ENCODE measurements at regions not wholly inside any gene's neighbourhood (a gene's known extent, or its start where the extent isn't known, plus 50 kb on each side); places are given as distances from the start of the nearest gene placed in this dataset.

DNA sequence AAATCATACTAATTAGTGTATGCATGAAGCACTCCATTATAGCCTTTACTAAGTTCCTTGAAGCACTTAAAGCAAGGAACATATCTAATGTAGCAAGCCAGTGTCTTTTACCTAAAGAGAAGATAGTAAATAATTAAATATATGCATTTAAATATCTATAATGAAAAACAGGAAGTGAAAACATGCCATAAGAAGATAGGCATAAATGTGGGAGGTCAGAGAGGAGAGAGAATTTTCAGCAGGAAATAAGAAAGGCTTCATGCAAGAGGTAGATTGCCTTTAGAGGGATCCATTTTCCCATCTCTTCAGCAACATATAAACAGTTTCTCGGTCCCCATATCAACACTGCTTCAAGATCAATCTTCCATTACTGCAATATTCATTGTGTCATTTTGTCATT, 599.8 kb downstream of the FRK start:
- no peaks in the 10 kb centered on the region for H3K9me3 ChIP-seq (ENCODE audit: low read depth)
- H3K79me2 ChIP-seq (ENCODE audit: low read depth): no peaks in the 10 kb centered on the region
- H3K4me3 ChIP-seq: no peak overlapping the region
- no peaks in the 10 kb centered on the region for H3K4me1 ChIP-seq
- no peaks in the 10 kb centered on the region for H3K27me3 Mint-ChIP-seq (ENCODE audit: insufficient read depth, low read depth)
- no peaks in the 10 kb centered on the region for H3F3A ChIP-seq (ENCODE audit: low read depth)
- no peak for DNase-seq (ENCODE audit: low spot score)
- H3K9me3 Mint-ChIP-seq: no peaks in the 10 kb centered on the region
- no peak overlapping the region for H3K9ac ChIP-seq
- H3K4me1 Mint-ChIP-seq: no peaks in the 10 kb centered on the region
- no peak overlapping the region for H3K4me3 Mint-ChIP-seq
- no peak overlapping the region for H2AFZ ChIP-seq (replicated peaks)
- H3K36me3 Mint-ChIP-seq: no peaks in the 10 kb centered on the region
- no peaks in the 10 kb centered on the region for H4K20me1 ChIP-seq (ENCODE audit: low read depth)
- TF ChIP-seq EZH2 (IDR thresholded peaks at IDR 0.05): no peak
- no peak for TF ChIP-seq EZH2phosphoT487 (IDR thresholded peaks at IDR 0.05)
- TF ChIP-seq, protein P1, sequence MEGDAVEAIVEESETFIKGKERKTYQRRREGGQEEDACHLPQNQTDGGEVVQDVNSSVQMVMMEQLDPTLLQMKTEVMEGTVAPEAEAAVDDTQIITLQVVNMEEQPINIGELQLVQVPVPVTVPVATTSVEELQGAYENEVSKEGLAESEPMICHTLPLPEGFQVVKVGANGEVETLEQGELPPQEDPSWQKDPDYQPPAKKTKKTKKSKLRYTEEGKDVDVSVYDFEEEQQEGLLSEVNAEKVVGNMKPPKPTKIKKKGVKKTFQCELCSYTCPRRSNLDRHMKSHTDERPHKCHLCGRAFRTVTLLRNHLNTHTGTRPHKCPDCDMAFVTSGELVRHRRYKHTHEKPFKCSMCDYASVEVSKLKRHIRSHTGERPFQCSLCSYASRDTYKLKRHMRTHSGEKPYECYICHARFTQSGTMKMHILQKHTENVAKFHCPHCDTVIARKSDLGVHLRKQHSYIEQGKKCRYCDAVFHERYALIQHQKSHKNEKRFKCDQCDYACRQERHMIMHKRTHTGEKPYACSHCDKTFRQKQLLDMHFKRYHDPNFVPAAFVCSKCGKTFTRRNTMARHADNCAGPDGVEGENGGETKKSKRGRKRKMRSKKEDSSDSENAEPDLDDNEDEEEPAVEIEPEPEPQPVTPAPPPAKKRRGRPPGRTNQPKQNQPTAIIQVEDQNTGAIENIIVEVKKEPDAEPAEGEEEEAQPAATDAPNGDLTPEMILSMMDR (IDR thresholded peaks at IDR 0.05): no peak
- H3K4me2 ChIP-seq: no peak overlapping the region
- no peak overlapping the region for H3K27ac Mint-ChIP-seq
- no peaks in the 10 kb centered on the region for H3K27me3 ChIP-seq
- no peaks in the 10 kb centered on the region for H3K36me3 ChIP-seq
- H3K27ac ChIP-seq: no peak overlapping the region

DNA sequence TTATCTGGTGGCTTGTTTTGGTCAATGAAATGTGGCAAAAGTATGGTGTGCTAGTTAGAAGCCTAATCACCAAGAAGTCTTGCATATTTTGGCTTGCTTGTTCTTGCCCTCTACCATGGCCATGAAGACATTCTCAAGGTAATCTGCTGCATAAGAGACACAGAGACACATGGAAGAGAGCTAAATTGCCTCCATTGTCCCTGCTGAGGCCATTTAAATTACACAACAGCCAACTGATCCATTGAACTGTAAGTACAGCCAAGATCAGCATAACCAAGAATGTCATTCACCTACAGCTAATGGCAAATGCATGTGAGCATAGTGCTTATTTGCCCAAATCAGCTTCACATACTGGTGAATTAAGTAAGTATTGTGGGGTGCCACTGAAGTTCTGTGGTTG, 603.8 kb downstream of the FRK start:
- no peak overlapping the region for H3K4me3 ChIP-seq
- Mint-ChIP-seq H3K4me3 (no peak overlapping the region), H3K9me3 (no peaks in the 10 kb centered on the region), H3K36me3 (no peaks in the 10 kb centered on the region), H3K27me3 (ENCODE audit: insufficient read depth, low read depth) (no peaks in the 10 kb centered on the region), H3K4me1 (no peaks in the 10 kb centered on the region), H3K27ac (no peak overlapping the region)
- H3K9ac ChIP-seq: no peak overlapping the region
- TF ChIP-seq EZH2phosphoT487 (IDR thresholded peaks at IDR 0.05): no peak
- TF ChIP-seq EZH2 (IDR thresholded peaks at IDR 0.05): no peak
- TF ChIP-seq, protein P1 (IDR thresholded peaks at IDR 0.05): no peak
- H3K36me3 ChIP-seq: no peaks in the 10 kb centered on the region
- H3K4me1 ChIP-seq: no peaks in the 10 kb centered on the region
- H3K27ac ChIP-seq: no peak overlapping the region
- H3K9me3 ChIP-seq (ENCODE audit: low read depth): no peaks in the 10 kb centered on the region
- DNase-seq (ENCODE audit: low spot score): no peak
- H4K20me1 ChIP-seq (ENCODE audit: low read depth): no peaks in the 10 kb centered on the region
- no peaks in the 10 kb centered on the region for H3F3A ChIP-seq (ENCODE audit: low read depth)
- H3K27me3 ChIP-seq: no peaks in the 10 kb centered on the region
- H3K79me2 ChIP-seq (ENCODE audit: low read depth): no peaks in the 10 kb centered on the region
- no peak overlapping the region for H2AFZ ChIP-seq (replicated peaks)
- H3K4me2 ChIP-seq: no peak overlapping the region

DNA sequence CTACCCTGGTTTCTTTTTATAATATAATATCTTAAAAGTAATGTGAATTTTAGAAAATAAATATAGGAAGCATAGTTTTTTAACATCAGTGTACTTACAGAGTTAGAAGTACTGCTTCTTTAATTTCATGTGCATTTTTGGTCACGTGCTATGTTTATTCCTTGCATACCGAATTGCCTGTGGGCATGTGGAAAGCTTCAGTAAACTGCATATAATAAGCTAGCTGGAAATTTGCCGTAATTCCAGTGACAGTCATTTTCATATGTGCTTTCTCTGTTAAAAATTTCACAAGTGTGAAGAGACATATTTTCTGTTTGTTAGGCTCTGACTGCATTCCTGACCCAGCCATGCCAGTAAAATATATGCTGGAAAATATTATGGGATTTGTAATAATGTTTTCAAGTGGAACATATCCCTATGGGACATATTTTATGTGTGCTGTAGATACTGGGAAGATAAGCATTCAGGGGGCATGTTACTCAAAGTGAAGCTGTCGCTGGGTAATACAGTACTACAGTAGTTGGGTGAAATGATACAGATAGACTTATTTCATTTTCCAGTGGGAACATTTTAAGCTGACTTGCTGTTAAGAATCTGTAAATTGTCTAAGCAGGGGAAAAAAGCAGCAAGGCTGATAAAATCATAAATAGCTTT, 616.7 kb downstream of the FRK start:
- Histone ChIP-seq H3F3A (ENCODE audit: low read depth) (no peaks in the 10 kb centered on the region), H3K9me3 (ENCODE audit: low read depth) (no peaks in the 10 kb centered on the region), H3K79me2 (ENCODE audit: low read depth) (no peaks in the 10 kb centered on the region), H3K4me2 (no peak overlapping the region), H3K36me3 (no peaks in the 10 kb centered on the region), H3K4me1 (no peaks in the 10 kb centered on the region), H3K27me3 (no peaks in the 10 kb centered on the region), H3K27ac (no peak overlapping the region), H3K4me3 (no peak overlapping the region), H3K9ac (no peak overlapping the region), H2AFZ (replicated peaks) (no peak overlapping the region), H4K20me1 (ENCODE audit: low read depth) (no peaks in the 10 kb centered on the region)
- H3K36me3 Mint-ChIP-seq: no peaks in the 10 kb centered on the region
- H3K9me3 Mint-ChIP-seq: no peaks in the 10 kb centered on the region
- DNase-seq (ENCODE audit: low spot score): no peak
- H3K27me3 Mint-ChIP-seq (ENCODE audit: insufficient read depth, low read depth): no peaks in the 10 kb centered on the region
- no peak overlapping the region for H3K27ac Mint-ChIP-seq
- TF ChIP-seq EZH2phosphoT487 (IDR thresholded peaks at IDR 0.05): no peak
- TF ChIP-seq, protein P1 (IDR thresholded peaks at IDR 0.05): no peak
- TF ChIP-seq EZH2 (IDR thresholded peaks at IDR 0.05): no peak
- H3K4me3 Mint-ChIP-seq: no peak overlapping the region
- H3K4me1 Mint-ChIP-seq: peaks cover 9% of the 10 kb centered on the region

Measured in neural progenitor cell (in vitro differentiated cells).